BE2C (cell line): ENCODE measurements at regions not wholly inside any gene's neighbourhood (a gene's known extent, or its start where the extent isn't known, plus 50 kb on each side); places are given as distances from the start of the nearest gene placed in this dataset.

Experiments used
- DNase-seq: peaks from one replicate; pipeline ENCODE4 v3.0.0-alpha.2; 2020
- H3K27me3 ChIP-seq: fragments of 250-450 bp; sonication (Bioruptor Pico); 2 replicates; pipeline ENCODE4 v1.5.1; 2020; ENCODE audit warnings: mild to moderate bottlenecking
- H3K36me3 ChIP-seq: fragments of 250-450 bp; sonication (Bioruptor Pico); 2 replicates; pipeline ENCODE4 v1.5.1; 2020; ENCODE audit warnings: mild to moderate bottlenecking
- H3K4me1 ChIP-seq: fragments of 250-450 bp; sonication (Bioruptor Pico); 2 replicates; pipeline ENCODE4 v1.5.1; 2020
- H3K4me3 ChIP-seq: 2 replicates; pipeline ENCODE4 v1.5.1; 2011; ENCODE audit warnings: low read depth, low read length
- H3K9me3 ChIP-seq: fragments of 250-450 bp; sonication (Bioruptor Pico); 2 replicates; pipeline ENCODE4 v1.5.1; 2020
- CTCF ChIP-seq: IDR thresholded peaks from 2 replicates; pipeline ENCODE4 v1.5.1; 2012; ENCODE audit warnings: mild to moderate bottlenecking, low read depth, low read length

DNA sequence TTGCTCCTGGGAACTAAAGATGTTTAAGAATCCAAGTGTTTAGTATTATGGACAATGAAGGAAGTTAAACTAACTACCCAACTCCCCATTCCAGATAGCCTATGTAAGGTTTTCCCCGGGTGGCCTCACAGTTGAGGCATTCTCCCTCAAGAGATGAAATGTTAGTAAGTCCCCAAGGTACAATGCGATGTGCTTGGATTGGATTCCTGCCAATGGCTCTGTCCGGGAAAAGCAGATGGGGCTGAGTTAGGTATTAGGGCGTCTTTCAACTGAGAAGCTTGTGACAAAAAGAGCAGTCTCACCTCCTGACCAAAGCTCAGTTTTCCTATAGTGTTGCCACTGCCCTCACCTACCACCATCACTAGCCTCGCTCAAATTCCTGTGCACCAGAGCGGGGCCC, 64.8 kb upstream of the E2F7 start:
- no peak for DNase-seq
- Histone ChIP-seq H3K9me3 (no peaks in the 10 kb centered on the region), H3K4me3 (no peak overlapping the region), H3K4me1 (no peaks in the 10 kb centered on the region), H3K27me3 (0 out of 2 replicates have a peak, but pooled peaks cover 7% of the 10 kb centered on the region), H3K36me3 (no peaks in the 10 kb centered on the region)
- TF ChIP-seq CTCF = no peak

GRCh38 chr12:77124767-77125166, 59.4 kb upstream of the E2F7 start:
- no peak overlapping the region for H3K4me3 ChIP-seq
- H3K4me1 ChIP-seq = no peaks in the 10 kb centered on the region
- TF ChIP-seq CTCF = no peak
- 0 out of 2 replicates have a peak, but pooled peaks cover 3% of the 10 kb centered on the region for H3K27me3 ChIP-seq
- no peaks in the 10 kb centered on the region for H3K9me3 ChIP-seq
- no peak for DNase-seq
- no peaks in the 10 kb centered on the region for H3K36me3 ChIP-seq

- H3K27me3 ChIP-seq = no peaks in the 10 kb centered on the region
- no peaks in the 10 kb centered on the region for H3K9me3 ChIP-seq
- no peak for TF ChIP-seq CTCF
- H3K4me3 ChIP-seq = no peak overlapping the region
- H3K36me3 ChIP-seq = no peaks in the 10 kb centered on the region
- H3K4me1 ChIP-seq = no peaks in the 10 kb centered on the region
- no peak for DNase-seq
Observed at GRCh38 chr12:77122661-77123060, 57.3 kb upstream of the E2F7 start.

DNA sequence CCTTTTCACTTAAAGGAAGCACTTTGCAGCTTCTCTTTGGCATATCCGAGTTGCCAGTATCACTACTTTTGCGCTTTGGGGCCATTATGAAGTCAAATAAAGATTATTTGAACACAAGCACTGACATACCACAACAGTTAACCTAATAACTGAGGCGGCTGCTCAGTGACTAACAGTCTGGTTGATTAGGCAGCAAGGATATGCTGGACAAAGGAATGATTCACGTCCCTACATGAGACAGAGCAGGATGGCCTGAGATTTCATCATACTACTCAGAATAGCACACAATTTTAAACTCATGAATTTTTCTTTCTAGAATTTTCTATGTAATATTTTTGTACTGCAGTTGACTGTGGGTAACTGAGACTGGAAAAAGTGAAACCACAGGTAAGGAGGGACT, 56.9 kb upstream of the E2F7 start:
- Histone ChIP-seq H3K9me3 (no peaks in the 10 kb centered on the region), H3K4me3 (no peak overlapping the region), H3K36me3 (no peaks in the 10 kb centered on the region), H3K4me1 (no peaks in the 10 kb centered on the region), H3K27me3 (no peaks in the 10 kb centered on the region)
- no peak for TF ChIP-seq CTCF
- no peak for DNase-seq

DNA sequence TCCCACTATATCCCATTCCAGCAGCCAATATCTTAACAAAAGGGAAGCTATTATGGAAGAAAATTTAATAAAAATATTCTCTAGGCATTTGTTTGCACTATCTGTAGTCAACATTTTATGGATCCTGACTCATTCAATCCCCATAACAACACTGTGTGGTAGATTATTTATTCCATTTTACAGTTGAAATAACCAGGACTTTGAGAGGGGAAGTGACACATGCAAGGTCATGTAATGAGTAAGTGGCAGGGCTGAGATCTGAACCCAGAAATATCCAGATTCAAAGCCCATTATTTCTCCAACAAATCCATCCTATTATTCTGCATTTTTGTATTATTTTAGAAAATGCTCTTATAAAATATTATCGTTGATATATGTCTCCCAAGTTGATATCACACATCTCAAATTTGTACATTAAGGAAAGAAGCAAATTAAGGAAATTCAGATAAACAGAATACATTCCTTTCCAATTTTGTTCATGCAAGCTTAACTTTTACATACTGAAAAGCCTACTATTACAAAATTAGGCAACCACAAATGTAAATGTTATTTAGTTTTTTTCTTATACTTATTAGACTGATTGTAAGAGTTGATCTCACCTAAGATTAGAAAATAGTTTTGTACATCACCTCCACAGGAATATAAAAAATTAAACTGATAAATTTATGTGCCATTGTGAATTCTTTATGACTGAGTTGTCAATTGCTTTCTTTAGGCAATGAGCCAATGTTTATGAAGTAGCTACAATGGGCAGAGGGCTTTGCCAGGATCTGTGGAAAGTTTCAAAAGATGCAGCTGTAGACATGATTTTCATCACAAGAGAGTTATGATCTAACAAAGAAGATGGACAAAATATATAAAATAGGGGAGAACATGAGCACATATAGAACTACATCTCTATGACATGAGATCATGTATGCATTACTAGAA, 55.1 kb upstream of the E2F7 start:
- no peak for DNase-seq

More for the DNA sequence above, 55.1 kb upstream of the E2F7 start:
- H3K9me3 ChIP-seq = no peaks in the 10 kb centered on the region
- H3K4me1 ChIP-seq = no peaks in the 10 kb centered on the region
- no peak overlapping the region for H3K4me3 ChIP-seq
- no peaks in the 10 kb centered on the region for H3K27me3 ChIP-seq
- no peaks in the 10 kb centered on the region for H3K36me3 ChIP-seq
- TF ChIP-seq CTCF = no peak
